Coronary artery (tissue), 2 donors: ENCODE measurements at regions not wholly inside any gene's neighbourhood (a gene's known extent, or its start where the extent isn't known, plus 50 kb on each side); places are given as distances from the start of the nearest gene placed in this dataset.

Experiments used
- DNase-seq: peaks from one replicate; pipeline ENCODE4 v3.0.0-alpha.2; 2017; ENCODE audit warnings: low spot score
- H3K27ac ChIP-seq, 2 donors: fragments of 200-600 bp; sonication (generic); one replicate each; pipeline ENCODE4 v1.5.1; 2016 to 2019
- H3K4me3 ChIP-seq: fragments of 200-600 bp; sonication (generic); 2 replicates; pipeline ENCODE4 v1.5.1; 2016; ENCODE audit warnings: mild to moderate bottlenecking, moderate library complexity
- TF ChIP-seq, protein P1 (sequence below): fragments of 200-600 bp; sonication (generic); IDR thresholded peaks from one replicate; pipeline ENCODE4 v1.5.1; 2019; ENCODE audit warnings: antibody characterized with exemption

DNA sequence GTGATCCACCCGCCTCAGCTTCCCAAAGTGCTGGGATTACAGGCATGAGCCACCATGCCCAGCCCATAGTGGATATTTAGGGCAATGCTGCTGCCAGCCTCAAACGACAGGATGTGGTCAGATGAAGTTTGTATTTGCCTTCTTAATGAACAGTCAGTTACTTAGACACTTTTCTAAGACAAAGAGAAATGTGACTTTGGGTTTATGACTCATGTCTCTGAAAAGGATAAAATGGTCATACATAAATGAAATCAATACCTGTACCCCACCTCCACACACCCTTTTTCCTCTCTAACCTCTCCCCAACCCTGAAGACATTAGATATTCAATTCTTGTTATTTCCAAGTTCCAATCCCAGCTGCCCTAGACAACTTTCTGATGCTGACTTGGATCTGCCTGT is 109.3 kb upstream of the INSIG1 start:
- no peak overlapping the region for H3K27ac ChIP-seq
- TF ChIP-seq, protein P1, sequence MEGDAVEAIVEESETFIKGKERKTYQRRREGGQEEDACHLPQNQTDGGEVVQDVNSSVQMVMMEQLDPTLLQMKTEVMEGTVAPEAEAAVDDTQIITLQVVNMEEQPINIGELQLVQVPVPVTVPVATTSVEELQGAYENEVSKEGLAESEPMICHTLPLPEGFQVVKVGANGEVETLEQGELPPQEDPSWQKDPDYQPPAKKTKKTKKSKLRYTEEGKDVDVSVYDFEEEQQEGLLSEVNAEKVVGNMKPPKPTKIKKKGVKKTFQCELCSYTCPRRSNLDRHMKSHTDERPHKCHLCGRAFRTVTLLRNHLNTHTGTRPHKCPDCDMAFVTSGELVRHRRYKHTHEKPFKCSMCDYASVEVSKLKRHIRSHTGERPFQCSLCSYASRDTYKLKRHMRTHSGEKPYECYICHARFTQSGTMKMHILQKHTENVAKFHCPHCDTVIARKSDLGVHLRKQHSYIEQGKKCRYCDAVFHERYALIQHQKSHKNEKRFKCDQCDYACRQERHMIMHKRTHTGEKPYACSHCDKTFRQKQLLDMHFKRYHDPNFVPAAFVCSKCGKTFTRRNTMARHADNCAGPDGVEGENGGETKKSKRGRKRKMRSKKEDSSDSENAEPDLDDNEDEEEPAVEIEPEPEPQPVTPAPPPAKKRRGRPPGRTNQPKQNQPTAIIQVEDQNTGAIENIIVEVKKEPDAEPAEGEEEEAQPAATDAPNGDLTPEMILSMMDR, result no peak
- DNase-seq, result no peak
- no peak overlapping the region for H3K4me3 ChIP-seq

GRCh38 chr7:155188821-155189581 is 108.7 kb upstream of the INSIG1 start:
- DNase-seq, result peak; percentile 61
- no peak overlapping the region for H3K4me3 ChIP-seq
- no peak overlapping the region for H3K27ac ChIP-seq
- TF ChIP-seq, protein P1, result no peak

DNA sequence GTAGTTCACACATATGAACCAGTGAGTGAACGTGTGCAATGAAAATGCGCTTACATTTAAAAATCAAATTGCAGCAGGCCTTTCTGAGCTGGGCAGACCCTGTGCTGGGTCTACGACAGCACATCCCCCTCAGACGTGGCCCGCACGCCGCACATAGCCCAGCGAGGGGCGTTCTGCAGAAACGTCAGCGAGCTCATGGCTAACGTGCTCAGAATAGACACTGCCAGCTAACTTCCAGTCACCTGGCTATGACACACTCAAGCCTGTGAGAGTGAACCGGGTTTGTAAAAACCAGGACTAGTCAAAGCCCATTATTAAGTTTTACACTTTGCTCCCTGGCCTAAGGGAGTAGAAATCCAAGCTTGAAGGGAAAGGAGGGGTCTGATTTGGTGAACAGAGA is 108.1 kb upstream of the INSIG1 start:
- peak; percentile 40 for DNase-seq
- Histone ChIP-seq H3K4me3 (no peak overlapping the region), H3K27ac (no peak overlapping the region)
- TF ChIP-seq, protein P1, result no peak

GRCh38 chr7:155190688-155191087 is 107.0 kb upstream of the INSIG1 start:
- peak; percentile 65 for DNase-seq
- Histone ChIP-seq H3K4me3 (peak overlapping the region; percentile 22), H3K27ac (no peak overlapping the region)
- TF ChIP-seq, protein P1, result peak; percentile 58

GRCh38 chr7:155191137-155191536 is 106.5 kb upstream of the INSIG1 start:
- TF ChIP-seq, protein P1, result no peak
- no peak overlapping the region for H3K4me3 ChIP-seq
- H3K27ac ChIP-seq, result no peak overlapping the region
- peak; percentile 57 for DNase-seq

DNA sequence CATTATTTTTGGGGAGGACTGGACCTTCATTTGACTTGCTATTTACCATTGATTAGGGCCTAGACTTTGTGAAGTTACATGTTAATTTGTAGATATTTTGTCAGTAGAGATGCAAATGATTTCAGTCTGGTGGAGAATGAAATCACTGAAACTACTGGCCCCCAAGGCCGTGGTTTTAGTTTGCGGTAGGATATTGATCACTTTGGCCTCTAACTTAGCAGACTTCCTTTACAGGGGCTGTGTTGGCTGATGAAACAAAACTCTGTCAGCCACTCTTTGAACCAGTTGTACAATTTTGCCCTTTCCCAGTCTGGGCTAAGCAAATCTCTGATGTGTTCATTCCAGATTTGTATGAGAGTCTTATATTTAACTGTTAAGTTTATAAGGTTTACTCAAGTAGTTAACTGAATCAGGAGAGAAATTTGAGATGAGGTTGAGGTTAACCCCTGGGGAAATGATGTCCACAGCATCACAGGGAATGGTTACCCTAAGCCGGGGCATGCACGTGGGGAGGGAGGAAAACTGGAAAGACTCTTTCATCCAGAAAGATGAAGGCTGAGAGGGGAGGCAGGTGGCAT is 105.7 kb upstream of the INSIG1 start:
- TF ChIP-seq, protein P1, result no peak

More for the DNA sequence above, 105.7 kb upstream of the INSIG1 start:
- Histone ChIP-seq H3K4me3 (no peak overlapping the region), H3K27ac (no peak overlapping the region)
- peak; percentile 24 for DNase-seq
